AG09319 (cell line): ENCODE measurements at regions not wholly inside any gene's neighbourhood (a gene's known extent, or its start where the extent isn't known, plus 50 kb on each side); places are given as distances from the start of the nearest gene placed in this dataset.
"Not testable (repeated sequence)": the region's sequence is repeated elsewhere in the genome, so short reads cannot be mapped to it uniquely, and the experiment has no call there.

Experiments
- DNase-seq: peaks from one replicate; pipeline ENCODE4 v3.0.0-alpha.2; 2010; ENCODE audit warnings: low read depth; ENCODE audit errors: extremely low read depth
- TF ChIP-seq, protein P1 (sequence below): IDR thresholded peaks from 2 replicates; pipeline ENCODE4 v1.5.1; 2011; ENCODE audit warnings: low read depth, mild to moderate bottlenecking, inconsistent platforms, low read length, moderate library complexity

DNA sequence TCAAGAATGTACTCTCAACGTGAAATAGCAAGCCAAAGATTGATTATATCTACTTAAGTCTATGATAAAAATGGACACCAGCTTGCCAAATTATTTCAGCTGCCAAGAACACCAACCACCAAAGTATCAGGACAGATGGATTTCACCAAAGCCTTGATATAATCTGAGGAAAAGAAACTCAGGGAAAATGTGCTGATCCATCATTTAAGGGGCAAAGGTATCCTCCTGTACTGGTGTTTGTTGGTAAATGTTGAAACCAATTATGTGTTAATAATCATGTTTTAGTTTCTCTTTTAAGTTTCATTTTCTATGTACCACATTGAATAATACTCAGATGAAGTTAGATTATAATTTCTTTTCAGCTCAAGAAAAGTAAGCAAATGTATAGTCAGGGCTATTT is 1284.3 kb upstream of the TMEM132C start:
- DNase-seq = no peak
- TF ChIP-seq, protein P1, sequence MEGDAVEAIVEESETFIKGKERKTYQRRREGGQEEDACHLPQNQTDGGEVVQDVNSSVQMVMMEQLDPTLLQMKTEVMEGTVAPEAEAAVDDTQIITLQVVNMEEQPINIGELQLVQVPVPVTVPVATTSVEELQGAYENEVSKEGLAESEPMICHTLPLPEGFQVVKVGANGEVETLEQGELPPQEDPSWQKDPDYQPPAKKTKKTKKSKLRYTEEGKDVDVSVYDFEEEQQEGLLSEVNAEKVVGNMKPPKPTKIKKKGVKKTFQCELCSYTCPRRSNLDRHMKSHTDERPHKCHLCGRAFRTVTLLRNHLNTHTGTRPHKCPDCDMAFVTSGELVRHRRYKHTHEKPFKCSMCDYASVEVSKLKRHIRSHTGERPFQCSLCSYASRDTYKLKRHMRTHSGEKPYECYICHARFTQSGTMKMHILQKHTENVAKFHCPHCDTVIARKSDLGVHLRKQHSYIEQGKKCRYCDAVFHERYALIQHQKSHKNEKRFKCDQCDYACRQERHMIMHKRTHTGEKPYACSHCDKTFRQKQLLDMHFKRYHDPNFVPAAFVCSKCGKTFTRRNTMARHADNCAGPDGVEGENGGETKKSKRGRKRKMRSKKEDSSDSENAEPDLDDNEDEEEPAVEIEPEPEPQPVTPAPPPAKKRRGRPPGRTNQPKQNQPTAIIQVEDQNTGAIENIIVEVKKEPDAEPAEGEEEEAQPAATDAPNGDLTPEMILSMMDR = no peak

DNA sequence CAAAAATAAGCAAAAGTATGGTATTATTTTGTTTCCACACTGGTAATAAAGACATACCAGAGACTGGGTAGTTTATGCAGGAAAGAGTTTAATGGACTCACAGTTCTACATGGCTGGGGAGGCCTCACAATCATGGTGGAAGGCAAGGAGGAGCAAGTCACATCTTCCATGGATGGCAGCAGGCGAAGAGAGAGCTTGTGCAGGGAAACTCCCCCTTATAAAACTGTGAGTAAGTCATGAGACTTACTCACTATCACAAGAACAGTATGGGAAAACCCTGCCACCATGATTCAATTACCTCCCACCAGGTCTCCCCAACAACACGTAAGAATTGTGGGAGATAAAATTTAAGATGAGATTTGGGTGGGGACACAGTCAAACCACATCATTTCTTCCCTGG is 1283.2 kb upstream of the TMEM132C start:
- not testable (repeated sequence) for DNase-seq

DNA sequence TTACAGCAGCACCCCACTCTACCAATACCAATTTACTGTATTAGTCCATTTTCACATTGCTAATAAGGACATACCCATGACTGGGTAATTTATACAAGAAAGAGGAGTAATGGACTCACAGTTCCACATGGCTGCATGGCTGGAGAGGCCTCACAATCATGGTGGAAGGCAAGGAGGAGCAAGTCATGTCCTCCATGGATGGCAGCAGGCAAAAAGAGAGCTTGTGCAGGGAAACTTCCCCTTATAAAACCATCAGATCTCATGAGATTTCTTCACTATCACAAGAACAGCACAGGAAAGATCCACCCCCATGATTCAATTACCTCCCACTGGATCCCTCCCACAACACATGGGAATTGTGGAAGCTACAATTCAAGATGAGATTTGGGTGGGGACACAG is 1281.3 kb upstream of the TMEM132C start:
- not testable (repeated sequence) for DNase-seq

DNA sequence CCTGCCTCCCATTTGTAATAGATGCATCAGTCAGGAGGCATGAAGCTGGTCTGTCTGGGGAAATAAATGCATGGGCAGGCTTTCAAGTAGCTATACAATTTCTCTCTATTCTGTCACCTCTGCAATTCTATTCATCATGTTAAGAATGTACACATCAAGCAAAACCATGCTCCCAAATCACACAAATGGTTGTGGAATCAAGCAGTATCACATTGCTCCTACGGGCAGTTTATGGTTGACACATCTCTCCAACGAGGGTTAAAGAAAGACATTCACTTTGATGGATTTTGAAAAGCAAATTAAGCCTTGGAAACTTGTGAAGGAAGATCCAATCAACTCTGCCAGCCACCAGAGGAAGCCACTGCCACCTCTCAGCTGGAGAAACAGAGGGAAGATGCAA is 1277.4 kb upstream of the TMEM132C start:
- TF ChIP-seq, protein P1 = no peak
- DNase-seq = no peak

DNA sequence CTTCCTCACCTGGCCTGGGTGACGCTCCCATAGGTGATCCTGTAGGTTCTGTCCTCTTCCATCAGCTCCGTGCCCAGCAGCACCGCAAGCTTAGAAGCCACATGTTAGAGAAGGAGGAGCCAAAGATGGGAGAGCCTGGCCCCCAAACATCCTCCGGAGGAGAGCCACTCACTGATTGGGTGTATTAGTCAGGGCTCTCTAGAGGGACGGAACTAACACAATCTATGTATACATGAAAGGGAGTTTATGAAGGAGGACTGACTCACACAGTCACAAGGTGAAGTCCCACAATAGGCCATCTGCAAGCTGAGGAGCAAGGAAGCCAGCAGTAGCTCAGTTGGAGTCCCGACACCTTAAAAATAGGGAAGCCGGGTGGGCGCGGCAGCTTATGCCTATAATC is 1273.1 kb upstream of the TMEM132C start:
- TF ChIP-seq, protein P1 = no peak
- no peak for DNase-seq

DNA sequence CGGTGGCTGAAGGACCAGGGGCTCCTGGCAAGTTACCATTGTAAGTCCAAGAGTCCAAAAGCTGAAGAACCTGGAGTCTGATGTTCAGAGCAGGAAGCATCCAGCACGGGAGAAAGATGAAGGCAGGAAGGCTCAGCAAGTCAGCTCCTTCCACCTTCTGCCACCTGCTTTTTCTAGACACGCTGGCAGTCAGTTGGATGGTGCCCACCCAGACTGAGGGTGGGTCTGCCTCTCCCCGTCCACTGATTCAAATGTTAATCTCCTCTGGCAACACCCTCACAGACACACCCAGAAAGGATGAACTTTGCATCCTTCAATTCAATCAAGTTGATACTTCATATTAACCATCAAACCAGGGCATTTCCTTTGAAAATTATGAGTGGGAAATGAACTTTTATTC is 1272.4 kb upstream of the TMEM132C start:
- TF ChIP-seq, protein P1 = no peak
- no peak for DNase-seq

DNA sequence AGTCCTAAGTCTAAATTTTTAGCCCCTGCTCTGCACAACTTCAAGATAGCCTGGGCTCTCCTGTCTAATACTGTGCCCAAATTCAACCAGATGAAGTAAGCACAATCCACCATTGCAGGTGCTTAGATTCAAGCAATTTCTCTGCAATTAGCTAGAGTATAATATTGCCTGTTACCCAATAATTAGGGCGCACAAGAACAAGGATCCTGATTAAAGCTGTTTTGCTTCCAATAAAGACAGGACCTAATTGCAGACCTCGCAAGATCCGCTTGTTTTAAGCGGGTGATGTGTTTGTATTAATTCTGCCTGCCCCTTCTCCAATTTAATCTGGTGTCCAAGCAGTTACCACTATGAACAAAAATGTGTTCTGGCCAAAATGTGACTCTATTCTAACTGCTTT is 1268.9 kb upstream of the TMEM132C start:
- TF ChIP-seq, protein P1 = no peak
- no peak for DNase-seq

DNA sequence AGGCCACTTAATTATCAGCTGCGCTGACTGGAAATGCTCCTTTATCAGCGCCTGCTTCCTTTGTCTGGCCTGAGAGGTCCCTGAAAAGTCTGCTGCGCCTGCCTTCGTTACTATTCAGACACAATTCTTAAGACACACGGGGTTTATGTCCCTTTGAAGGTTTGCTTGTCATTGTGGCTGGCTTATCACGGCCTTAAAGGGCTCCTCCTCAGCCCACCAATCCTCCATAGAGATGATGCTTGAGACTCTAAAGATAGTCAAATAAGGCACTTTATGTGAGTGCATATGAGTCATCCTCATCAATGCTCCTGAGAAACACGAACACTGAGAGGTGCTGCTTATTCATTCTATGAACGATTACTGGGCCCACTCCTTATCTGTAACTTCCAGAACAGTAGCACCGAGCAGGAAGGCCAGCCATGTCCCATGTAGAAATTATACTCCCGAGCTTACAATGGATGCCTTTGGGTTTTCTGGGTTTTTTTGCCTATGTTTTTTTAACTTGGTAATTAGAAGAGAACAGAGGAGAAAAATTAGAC is 1268.2 kb upstream of the TMEM132C start:
- TF ChIP-seq, protein P1 = no peak
- no peak for DNase-seq
